ENCODE measurements at regions not wholly inside any gene's neighbourhood (a gene's known extent, or its start where the extent isn't known, plus 50 kb on each side); places are given as distances from the start of the nearest gene placed in this dataset.
"Not testable (repeated sequence)": the region's sequence is repeated elsewhere in the genome, so short reads cannot be mapped to it uniquely, and the experiment has no call there.

- no peak for DNase-seq (ENCODE audit: extremely low read depth in 1 of 11, low read depth in 9 of 11, low spot score in 4 of 11)
Measured at GRCh38 chr13:44854313-44855060, 134.8 kb downstream of the NUFIP1 start.

- peak in 1 of 11 donors; percentile 28 for DNase-seq (ENCODE audit: extremely low read depth in 1 of 11, low read depth in 9 of 11, low spot score in 4 of 11)
Measured at GRCh38 chr13:44853641-44854040, 135.6 kb downstream of the NUFIP1 start.

- DNase-seq (ENCODE audit: extremely low read depth in 1 of 11, low read depth in 9 of 11, low spot score in 4 of 11): peak in 1 of 11 donors; percentile 57
Measured at GRCh38 chr13:44848920-44849676, 140.2 kb downstream of the NUFIP1 start.

DNA sequence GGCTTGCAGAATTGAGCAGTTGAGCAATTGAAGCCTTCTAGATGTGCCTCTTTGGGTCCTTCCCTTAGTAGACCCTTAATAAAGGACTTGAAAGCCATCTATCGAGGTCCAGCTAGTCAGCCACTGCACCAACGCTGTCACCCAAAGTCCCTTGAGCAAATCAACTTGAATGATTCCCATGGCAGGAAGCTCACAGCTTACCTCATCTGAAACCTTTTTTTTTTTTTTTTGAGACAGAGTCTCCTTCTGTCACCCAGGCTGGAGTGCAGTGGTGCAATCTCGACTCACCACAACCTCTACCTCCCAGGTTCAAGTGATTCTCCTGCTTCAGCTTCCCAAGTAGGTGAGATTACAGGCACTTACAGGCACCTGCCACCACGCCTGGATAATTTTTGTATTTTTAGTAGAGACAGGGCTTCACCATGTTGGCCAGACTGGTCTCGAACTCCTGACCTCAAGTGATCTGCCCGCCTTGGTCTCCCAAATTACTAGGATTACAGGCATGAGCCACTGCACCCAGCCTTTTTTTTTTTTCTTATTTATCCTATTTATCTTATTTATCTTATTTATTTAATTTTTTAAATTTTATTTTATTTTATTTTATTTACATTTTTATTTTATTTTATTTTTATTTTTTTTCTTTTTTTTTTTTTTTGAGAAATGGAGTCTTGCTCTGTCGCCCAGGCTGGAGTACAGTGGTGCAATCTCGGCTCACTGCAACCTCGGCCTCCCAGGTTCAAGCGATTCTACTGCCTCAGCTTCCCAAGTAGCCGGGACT is 143.8 kb downstream of the NUFIP1 start:
- not testable (repeated sequence) for DNase-seq (ENCODE audit: extremely low read depth in 1 of 11, low read depth in 9 of 11, low spot score in 4 of 11)

GRCh38 chr13:44844786-44845185 is 144.5 kb downstream of the NUFIP1 start:
- no peak for DNase-seq (ENCODE audit: extremely low read depth in 1 of 11, low read depth in 9 of 11, low spot score in 4 of 11)

DNA sequence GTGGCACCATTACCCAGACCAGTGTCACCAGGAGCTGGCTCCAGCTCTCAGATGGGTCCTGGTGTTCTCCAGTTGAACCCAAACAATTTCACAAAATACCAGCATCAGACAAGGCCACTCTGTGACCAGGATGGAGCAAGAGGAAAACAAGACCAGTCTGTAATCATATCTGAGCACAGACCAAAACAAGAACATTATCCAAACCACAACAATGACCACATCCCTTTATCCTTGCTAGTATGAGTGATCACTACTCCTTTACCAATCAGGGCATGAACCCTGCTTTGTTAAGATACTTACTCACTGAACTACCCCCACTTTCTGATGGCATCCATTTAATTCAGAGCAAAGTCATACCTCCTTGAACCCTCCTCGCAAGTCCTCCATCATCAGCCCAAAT is 145.9 kb downstream of the NUFIP1 start:
- no peak for DNase-seq (ENCODE audit: extremely low read depth in 1 of 11, low read depth in 9 of 11, low spot score in 4 of 11)

DNA sequence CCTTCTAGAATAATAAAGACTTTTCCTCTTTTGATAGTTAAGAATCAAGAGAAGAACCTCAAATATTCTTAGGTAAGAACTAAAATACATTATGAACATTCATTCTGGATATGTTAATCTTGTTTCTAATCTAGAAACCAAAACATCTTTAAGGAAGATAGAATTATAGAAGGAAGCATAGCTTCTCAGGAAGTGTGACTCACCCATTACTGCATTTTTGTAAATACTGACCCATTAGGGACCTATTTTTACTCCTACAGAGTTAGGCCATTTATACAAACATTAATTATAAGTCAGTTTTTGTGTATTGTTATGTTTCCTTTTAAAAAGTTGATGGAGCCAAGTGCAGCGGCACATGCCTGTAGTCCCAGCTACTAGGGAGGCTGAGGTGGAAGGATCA is 147.1 kb downstream of the NUFIP1 start:
- DNase-seq (ENCODE audit: extremely low read depth in 1 of 11, low read depth in 9 of 11, low spot score in 4 of 11): no peak

DNA sequence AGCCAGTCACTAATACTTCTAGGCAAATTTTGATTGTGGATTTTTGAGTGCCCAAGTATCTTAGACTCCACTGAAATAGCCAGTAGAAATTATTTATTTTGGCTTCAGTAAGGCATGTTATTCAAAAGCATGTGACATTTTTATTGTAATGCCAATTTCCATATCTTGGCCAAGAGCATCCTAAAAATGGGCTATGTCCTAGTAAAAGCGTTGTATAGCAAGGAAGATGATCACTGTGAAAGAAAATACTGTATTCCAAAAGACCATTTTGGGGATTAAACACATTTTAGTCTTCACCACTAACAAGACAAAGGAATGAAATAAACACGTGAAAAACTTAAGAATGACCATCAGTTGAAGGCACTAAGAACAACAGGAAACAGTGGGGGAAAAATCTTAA is 149.1 kb downstream of the NUFIP1 start:
- DNase-seq (ENCODE audit: extremely low read depth in 1 of 11, low read depth in 9 of 11, low spot score in 4 of 11): no peak

DNA sequence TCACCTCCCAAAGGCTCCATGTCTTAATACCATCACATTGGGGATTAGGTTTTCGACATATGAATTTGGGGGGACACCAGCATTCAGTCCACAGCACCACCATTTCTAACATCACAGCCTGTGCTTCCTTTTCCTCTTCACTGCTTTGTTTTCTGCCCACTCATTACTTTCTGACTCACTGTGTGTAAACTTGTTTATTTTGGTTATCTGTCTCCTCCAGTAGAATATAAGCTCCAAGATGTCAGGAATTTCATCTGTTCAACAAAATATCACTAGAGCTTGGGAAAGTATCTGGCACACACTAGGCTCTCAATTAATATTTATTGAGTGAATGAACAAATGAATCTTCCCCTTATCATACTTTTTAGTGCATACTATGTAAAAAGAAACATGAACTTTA is 152.0 kb downstream of the NUFIP1 start:
- DNase-seq (ENCODE audit: extremely low read depth in 1 of 11, low read depth in 9 of 11, low spot score in 4 of 11): no peak

DNA sequence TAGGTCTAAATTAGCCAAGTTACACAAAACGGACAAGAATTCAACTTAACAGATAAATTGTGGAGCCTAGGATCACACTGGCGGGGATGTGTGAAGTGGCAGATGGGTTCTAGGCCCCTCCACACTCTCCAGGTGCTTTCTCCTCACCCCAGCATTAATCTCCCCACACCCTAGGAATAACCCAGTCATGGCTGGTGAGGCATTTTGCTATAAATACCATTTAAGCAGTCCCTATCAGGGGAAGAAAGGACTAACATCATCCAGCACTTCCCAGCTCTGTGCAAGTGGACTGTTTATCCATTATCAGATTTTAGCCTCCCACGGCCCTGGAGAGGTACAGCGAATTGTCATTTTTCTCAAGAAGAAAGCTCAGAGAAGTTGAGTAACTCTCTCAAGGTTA is 154.9 kb downstream of the NUFIP1 start:
- no peak for DNase-seq (ENCODE audit: extremely low read depth in 1 of 11, low read depth in 9 of 11, low spot score in 4 of 11)

DNA sequence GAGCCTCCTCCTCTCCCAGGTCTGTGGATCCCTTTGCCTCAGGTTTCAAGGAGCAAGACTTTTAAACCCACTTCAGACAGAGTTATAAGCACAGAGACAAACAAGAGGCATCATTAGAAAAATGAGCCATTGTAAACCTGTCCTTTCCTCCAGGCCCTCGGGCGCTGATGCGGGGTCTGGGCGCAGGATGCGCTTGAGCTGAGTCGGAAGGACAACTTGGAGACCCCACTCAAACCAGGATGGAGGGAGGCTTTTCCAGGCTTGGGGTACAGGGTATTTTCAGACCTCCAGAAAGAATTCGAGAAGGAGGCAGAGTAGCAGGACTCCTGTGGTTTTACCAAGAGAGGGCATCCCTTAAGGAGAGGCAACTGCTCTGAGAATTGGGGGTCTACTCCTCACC is 155.6 kb downstream of the NUFIP1 start:
- DNase-seq (ENCODE audit: extremely low read depth in 1 of 11, low read depth in 9 of 11, low spot score in 4 of 11): no peak

DNA sequence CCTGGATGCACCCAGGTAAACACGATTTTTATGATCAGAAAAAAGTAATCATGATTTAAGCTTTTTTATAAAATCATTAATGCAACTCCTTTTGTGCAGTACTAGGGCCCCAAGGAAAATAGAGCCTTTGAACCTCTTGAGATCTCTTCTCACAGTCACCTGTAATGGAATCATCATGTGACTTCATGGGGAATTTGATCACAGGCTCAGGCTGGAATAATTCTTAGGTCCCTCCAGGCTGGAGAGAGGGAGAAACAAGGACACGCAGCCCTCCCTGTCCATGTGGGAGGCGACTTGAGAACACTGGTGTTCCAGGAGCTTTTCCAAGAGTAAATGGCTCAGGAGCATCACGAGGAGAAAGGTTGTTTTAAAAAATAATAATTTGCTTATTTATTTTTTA is 156.1 kb downstream of the NUFIP1 start:
- no peak for DNase-seq (ENCODE audit: extremely low read depth in 1 of 11, low read depth in 9 of 11, low spot score in 4 of 11)

- peak in 5 of 11 donors; percentile 26 to 61 (median 36) for DNase-seq (ENCODE audit: extremely low read depth in 1 of 11, low read depth in 9 of 11, low spot score in 4 of 11)
Measured at GRCh38 chr13:44826591-44827350, 162.5 kb downstream of the NUFIP1 start.

GRCh38 chr13:44825953-44826352 is 163.3 kb downstream of the NUFIP1 start:
- DNase-seq (ENCODE audit: extremely low read depth in 1 of 11, low read depth in 9 of 11, low spot score in 4 of 11): peak in 4 of 11 donors; percentile 15 to 60 (median 26)

DNA sequence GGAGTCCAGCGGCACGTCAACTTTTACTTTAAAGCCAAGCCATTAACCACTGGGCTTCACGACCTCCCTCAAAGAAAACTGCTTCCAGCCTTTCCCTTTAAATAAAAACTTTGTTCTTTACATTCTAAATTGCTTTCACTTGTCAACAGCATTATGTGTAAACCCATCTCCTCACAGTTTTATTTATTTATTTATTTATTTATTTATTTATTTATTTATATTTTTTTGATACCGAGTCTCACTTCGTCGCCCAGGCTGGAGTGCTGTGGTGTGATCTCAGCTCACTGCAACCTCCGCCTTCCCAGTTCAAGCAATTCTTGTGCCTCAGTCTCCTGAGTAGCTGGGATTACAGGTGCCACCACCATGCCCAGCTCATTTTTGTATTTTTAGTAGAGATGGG is 165.7 kb downstream of the NUFIP1 start:
- DNase-seq (ENCODE audit: extremely low read depth in 1 of 11, low read depth in 9 of 11, low spot score in 4 of 11): not testable (repeated sequence)

DNA sequence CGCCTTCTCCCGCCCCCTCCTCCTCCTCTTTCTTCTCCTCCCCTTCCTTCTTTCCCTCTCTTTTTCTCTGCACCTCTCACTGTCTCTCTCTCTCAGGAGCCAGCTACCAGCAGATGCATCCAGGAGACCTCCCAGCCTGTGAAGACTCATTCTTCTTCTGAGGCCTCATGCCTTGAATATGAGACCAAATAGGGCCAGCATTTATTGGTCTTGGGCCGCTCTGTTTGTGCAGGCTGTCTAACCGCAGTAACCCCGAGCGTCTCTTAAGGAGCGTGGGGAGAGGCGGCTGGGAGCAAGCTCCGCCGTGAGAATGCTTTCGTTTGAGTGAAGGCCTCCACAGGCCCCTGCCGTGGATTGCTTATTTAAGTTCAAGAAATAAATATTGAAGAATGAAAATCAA is 167.0 kb downstream of the NUFIP1 start:
- DNase-seq (ENCODE audit: extremely low read depth in 1 of 11, low read depth in 9 of 11, low spot score in 4 of 11): no peak

- no peak for DNase-seq (ENCODE audit: extremely low read depth in 1 of 11, low read depth in 9 of 11, low spot score in 4 of 11)
Measured at GRCh38 chr13:44819772-44820171, 169.5 kb downstream of the NUFIP1 start.

DNA sequence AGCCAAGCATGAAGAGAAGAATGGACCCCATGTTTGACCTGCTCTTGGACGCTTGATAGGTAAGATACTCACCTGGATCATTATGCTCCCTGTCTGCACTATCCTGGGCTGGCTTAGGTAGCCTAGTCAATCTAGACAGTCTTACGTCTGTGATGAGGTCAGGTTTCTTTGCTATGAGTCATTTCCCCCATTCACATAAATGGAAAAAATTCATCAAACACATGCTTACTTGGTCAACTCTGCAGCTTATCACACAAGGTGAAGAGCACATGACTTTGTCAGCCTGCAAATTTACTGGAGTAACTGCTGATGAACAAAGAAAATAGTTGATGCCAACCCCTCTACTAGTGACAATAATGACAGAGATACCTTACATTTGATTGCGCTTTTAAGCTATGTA is 170.0 kb downstream of the NUFIP1 start:
- no peak for DNase-seq (ENCODE audit: extremely low read depth in 1 of 11, low read depth in 9 of 11, low spot score in 4 of 11)

- DNase-seq (ENCODE audit: extremely low read depth in 1 of 11, low read depth in 9 of 11, low spot score in 4 of 11): no peak
Measured at GRCh38 chr13:44818428-44818827, 170.8 kb downstream of the NUFIP1 start.

All from renal cortex interstitium (tissue), 11 donors.